ENCODE measurements at regions not wholly inside any gene's neighbourhood (a gene's known extent, or its start where the extent isn't known, plus 50 kb on each side); places are given as distances from the start of the nearest gene placed in this dataset.
"Not testable (repeated sequence)": the region's sequence is repeated elsewhere in the genome, so short reads cannot be mapped to it uniquely, and the experiment has no call there.

DNA sequence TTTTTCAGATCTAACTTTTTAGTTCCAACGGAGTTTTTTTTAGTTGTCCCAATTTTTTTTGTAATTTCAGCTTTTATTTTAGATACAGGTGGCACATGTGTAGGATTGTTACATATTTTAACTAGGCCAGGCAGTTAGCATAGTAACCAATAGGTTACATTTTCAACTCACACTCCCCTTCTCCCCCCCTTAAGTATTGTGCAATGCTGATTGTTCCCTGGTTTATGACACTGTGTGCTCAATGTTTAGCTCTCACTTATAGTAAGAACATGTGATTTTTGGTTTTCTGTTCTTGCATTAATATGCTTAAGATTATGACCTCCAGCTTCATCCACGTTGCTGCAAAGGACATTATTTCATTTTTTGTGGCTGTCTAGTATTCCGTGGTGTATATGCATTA, 503.2 kb downstream of the CDH9 start:
- DNase-seq = no peak

DNA sequence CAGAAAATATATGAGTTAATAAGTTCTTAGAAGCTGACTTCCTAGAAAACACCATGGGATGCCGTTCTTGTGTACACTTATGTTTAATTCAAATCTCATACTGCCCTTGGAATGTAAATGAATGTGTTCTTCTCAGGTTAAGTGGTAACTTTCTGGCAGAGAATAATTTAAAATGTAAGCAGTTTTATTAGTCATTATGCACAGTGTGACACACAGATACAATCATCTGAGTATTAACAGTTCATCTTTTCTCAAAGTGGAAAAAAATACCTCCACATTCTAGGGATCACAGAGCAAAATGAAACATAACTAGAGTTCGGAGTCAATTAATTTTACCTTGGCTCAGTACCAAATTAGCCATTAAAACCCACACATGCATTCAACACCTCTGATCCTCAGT, 508.1 kb downstream of the CDH9 start:
- no peak for DNase-seq

DNA sequence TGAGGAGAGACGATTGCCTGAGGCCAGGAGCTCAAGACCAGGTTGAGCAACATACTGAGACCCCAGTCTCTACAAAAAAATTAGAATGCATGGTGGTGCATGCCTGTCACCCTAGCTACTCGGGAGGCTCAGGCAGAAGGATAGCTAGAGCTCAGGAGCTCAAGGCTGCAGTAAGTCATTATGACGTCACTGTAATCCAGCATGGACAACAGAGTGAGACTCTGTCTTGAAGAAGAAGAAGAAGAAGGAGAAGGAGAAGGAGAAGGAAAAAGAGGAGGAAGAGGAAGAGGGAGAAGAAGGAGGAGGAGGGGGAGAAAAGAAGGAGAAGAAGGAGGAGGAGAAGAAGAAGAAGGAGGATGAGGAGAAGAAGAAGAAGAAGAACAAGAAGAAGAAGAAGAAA, 519.1 kb downstream of the CDH9 start:
- no peak for DNase-seq

DNA sequence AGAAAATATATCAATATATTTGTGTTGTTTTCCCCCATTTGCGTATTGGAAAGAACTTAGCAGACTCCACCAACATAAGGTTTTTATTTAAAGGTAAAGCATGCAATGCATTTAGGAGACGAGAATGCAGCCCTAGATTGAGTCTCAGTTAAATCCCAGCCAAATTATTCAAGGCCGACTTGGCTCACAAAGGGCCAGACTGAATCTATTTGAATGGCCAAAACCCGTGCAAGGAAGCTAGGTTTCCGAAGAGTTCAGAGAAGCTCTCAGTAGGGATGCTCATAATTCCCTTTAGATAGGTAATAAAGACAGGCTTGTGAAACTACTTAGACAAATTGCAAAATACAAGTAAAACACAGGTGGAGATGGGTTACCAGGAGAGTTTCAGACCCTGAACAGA, 520.3 kb downstream of the CDH9 start:
- no peak for DNase-seq

DNA sequence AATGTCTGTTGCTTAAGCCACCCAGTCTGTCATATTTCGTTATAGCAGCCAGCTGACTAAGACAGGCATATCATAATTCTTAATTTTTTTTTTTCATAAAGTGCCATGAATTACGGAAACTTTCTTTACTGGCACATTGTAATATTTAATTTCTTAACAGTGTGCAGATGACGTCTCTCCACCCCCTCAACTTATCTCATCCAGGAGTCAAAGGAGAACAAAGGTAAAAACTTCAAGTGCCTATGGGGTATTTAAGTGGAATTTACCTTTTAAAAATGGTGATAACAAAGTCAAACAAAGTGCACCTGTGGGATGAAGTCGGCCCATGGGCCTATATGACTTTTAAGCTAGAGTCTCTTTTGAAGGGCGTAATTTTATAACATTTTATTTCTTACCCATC, 539.4 kb downstream of the CDH9 start:
- no peak for DNase-seq

DNA sequence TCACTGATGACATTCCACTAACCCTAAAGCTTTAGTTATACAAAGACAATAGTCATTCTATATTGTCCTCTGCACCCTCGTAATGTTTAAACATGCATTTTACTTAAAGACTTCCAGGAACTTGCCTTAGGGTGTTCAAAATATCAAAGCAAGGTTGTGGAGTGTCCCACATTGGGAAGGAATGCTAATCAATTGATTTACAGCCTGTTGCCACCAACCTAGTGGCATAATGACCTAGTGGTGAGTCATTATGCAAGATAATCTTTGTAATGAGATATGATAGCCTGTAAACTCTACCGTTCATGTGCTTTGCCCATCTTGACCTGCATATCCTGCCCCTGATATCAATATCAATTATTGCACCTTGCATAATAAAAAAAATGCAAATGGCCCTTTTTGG, 542.9 kb downstream of the CDH9 start:
- DNase-seq = no peak

DNA sequence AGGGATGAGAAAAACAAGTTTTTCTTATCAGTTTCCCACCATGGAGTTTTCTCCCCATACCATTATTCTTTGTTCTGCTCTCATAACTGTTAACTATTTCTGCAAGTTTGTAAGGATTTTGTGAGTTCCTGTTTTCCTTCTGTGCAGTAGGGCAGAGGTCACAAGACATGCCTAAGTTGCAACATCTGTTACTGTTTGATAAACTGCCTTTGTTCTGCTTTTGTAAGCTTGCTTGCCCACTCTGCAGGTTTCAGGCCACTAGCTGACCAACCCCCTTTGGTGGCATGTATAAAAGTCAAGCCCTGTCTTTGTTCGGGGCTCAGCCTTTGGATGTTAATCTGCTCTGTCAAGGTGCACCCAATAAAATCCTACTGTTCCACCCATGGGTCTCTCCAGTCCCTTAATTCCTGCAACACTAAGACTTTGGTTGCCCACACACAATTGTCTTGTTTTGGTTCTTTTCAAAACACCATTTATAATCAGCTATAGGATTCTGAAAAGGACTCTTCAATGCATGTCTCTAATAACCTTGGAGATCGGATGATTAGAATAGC, 545.4 kb downstream of the CDH9 start:
- DNase-seq = no peak

DNA sequence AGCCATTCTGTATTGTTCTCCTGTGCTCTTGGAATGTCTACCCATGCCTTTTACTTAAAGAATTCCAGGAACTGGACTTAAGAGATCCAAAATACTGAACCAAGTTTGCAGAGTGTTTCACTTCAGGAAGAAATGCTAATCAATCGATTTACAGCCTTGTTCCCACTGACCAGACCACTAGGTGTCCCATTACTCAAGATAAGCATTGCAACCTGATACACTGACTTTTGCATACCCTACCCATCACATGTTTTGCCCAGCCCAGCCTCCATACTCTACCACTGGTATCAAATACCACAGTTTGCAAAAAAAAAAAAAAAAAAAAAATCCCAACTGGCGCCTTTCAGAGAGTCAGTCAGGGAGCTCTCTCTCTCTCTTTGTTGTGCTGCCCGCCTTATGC, 550.8 kb downstream of the CDH9 start:
- DNase-seq = no peak

DNA sequence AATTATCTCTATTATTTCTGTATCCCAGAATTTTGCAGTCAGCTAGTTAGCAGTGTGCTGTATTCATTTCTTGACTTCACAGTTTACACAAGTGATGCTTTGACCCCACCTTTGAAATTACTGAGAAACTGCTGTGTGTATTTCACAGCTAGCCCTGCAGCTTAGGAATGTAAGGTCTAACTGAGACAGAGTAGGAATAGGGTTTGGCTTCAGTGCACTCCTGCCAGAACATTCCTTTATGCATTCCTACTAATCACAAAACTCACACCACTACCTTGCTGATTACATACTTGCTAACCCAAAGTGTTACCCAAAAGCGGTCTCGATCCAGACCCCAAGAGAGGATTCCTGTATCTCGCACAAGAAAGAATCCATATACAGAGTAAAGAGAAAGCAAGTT, 551.8 kb downstream of the CDH9 start:
- DNase-seq = no peak

DNA sequence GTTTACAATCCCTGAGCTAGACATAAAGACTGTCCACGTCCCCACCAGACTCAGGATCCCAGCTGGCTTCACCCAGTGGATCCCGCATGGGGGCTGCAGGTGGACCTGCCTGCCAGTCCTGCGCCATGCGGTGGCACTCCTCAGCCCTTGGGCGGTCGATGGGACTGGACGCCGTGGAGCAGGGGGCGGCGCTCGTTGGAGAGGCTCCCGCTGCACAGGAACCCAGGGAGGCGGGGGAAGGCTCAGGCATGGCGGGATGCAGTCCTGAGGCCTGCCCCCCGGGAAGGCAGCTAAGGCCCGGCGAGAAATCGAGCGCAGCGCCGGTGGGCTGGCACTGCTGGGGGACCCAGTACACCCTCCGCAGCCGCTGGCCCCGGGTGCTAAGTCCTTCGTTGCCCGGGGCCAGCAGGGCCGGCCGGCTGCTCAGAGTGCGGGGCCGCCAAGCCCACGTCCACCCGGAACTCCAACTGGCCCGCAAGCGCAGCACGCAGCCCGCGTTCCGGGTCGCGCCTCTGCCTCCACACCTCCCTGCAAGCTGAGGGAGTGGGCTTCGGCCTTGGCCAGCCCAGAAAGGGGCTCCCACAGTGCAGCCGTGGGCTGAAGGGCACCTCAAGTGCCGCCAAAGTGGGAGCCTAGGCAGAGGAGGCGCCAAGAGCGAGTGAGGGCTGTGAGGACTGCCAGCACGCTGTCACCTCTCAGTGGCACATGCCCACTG, 553.1 kb downstream of the CDH9 start:
- not testable (repeated sequence) for DNase-seq

DNA sequence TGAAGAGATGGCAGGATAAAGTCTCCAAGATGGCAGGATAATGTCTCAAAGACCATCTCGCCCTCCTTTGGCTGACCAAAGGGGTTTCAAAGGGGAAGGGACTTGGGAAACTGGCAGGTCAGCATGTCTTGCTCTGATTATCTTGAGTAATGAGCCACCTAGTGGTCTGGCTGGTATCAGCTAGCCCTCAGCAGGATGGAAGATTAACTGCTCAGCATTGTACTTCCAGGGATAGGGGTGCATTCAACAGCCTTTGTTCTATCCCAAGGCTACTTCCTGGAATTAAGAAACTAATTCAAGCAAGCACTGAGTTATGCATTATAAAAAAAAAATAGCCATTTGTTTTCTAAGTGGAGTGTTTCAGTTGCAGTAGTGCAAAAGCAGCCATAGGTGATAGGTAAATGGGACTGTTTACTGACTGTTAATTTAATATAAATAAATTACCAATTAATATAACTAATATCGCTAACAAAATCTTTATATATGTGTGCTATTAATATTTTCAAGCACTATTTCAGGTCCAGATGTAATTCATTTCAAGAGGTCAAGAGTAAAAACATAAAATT, 555.5 kb downstream of the CDH9 start:
- DNase-seq = no peak

DNA sequence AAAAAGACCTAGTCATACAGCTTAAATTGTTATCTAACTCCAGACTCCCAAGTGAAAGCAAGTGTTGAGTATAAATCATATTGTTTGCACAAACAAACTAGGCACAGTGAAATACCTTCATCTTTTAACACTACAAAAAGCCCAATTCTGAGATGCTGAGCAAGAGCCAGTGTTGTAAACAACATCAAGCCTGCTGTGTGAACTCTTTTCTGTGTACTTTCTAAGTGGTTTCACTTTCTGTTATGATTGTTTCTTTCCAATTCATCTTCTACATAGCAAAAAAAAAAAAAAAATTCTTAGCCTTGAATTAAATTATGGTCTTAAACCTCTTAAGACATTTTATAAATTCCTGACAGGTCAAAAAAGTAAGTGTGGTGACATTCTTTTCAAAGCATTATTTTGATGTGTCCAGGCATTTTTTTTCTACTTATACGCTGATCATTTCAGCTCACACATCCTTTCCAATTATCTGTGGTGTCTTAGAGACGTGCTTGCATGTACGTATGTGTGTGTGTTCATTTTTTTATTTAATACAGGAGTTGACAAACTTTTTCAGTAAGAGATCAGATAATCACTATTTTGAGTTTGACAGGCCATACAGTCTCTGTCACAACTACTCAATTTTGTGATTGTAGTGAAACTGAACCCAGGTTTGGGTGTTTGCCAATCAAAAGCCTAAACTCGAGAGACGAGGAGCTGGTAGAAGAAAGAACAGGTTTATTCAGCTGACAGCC, 556.1 kb downstream of the CDH9 start:
- DNase-seq = no peak

DNA sequence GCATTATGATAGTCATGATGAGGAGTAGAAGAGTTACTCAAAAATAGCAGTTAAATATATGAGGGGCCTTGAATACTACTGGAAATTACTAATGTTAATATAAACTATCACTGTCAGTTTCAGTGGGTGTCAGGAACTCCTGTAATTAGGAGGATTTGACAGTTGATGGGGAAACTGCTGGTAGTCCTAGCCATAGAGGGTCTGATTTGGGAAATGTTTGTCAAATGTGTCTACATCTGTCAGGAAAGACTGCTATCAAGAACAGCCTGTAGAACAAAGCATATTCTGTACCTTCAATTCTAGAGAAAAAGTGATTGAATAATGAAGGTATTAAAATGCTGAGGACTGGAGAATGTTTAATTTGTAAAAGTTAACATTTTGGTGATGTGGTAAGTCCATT, 567.9 kb downstream of the CDH9 start:
- no peak for DNase-seq

DNA sequence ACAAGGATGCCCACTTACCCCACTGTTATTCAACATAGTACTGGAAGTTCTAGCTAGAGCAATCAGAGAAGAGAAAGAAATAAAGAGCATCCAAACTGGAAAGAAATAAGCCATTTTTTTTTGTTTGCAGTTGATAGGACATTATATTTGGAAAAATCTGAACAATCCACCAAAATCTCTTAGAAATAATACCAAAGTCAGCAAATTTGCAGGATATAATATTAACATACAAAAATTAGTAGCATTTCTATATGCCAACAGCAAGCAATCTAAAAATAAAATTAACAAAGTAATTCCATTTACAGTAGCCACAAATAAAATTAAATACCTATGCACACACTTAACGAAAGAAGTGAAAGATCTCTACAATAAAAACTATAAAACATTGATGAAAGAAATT, 599.3 kb downstream of the CDH9 start:
- DNase-seq = no peak

DNA sequence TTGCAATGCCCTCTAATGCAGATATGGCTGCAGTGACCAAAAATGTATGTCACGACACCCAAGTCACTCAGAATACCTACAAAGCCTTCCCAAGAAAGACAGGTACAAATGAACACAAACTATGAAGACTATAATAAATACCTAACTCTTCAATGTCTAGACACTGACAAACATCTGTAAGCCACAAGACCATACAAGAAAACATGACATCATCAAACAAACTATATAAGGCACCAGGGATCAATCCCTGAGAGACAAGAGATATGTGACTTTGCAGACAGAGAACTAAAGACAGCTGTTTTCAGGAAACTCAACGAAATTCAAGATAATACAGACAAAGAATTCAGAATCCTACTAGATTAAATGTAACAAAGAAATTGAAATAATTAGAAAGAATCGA, 603.7 kb downstream of the CDH9 start:
- no peak for DNase-seq

DNA sequence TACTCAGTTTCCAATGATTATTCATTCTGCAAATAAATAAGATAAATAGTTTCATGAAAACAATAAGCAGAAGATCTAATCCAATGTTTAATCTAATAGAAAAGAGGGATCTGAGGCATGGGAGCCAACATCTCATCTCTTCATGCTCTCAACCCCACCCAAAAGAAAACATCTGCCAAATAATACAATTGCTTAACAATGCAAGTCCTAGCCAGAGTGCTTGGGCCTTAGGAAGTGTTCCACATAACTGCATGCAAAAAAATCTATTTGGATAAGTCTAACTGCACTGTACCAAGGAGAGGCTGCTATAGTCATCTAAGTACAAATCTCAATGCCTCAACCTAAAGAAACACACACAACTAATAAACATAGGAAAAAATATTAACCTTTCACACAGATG, 606.0 kb downstream of the CDH9 start:
- no peak for DNase-seq

DNA sequence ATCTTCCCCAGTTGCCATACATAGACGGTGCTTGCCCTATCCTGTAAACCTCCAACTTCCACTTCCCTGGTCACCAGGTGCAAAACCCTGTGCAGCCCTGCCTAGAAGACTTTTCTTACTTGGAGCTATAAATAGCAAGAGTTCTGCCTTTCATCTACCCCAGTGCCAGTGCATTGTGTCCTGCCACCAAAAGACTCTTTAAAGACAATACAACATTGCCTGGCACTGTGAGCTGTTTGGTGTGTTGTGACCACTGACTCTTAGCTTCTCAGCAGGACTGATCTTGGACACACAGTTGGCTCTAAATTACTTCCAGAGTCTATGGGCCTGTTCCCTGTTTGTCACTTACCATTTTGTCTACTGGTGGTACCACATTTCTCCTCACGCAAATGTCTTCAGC, 608.1 kb downstream of the CDH9 start:
- DNase-seq = no peak

DNA sequence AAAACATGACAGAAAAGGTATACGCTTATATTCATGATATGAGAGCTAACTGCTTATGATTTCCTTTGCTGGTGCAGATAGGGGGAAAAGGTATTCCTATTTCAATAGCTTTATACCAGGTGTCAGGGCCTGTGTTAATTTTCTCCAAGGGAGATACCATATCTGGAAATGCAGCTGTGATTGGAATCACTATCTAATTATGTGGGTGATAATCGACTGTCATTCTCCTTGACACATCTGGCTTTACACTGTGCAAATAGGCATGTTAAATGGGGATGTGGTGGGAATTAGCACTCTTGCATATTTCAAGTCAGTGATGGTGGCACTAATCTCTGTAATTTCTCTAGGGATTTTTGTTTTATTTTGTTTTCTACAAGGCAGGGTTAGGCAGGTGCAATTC, 611.1 kb downstream of the CDH9 start:
- no peak for DNase-seq

DNA sequence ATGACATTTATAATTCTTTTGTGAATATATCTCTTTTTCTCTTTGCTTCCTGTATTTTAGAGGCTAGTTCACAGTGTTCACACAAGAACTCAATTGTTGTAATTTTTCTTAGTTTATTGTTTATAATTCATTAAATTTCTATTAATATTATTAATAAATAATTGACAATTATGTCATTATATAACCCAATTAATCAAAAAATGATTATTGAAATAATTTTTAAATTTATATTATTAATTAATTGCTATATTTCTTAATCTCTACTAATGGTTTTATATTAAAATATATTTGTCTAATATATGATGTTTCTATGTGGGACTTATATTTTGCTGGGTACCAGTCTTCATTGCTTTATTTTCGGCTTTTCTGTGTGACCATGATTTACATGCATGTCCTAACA, 618.4 kb downstream of the CDH9 start:
- DNase-seq = no peak

DNA sequence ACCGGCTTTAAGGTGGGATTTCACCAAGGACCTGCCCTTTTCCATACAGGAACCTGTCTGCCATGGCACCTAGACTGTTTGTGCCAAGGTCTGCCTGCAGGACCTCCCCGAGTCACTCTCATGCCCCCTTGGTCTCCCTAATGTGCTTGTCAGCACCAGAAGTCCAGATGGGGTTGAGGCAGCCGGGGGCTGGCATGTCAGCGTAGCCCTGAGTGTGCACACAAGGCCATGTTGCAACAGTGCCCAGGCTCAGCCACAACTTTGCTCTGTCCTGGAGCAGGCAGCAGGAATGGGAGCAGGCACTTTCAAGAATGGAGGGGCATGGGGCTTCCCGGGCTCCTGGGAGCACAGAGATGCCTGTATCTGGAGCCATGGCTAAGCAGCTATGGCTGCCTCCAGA, 621.5 kb downstream of the CDH9 start:
- no peak for DNase-seq

DNA sequence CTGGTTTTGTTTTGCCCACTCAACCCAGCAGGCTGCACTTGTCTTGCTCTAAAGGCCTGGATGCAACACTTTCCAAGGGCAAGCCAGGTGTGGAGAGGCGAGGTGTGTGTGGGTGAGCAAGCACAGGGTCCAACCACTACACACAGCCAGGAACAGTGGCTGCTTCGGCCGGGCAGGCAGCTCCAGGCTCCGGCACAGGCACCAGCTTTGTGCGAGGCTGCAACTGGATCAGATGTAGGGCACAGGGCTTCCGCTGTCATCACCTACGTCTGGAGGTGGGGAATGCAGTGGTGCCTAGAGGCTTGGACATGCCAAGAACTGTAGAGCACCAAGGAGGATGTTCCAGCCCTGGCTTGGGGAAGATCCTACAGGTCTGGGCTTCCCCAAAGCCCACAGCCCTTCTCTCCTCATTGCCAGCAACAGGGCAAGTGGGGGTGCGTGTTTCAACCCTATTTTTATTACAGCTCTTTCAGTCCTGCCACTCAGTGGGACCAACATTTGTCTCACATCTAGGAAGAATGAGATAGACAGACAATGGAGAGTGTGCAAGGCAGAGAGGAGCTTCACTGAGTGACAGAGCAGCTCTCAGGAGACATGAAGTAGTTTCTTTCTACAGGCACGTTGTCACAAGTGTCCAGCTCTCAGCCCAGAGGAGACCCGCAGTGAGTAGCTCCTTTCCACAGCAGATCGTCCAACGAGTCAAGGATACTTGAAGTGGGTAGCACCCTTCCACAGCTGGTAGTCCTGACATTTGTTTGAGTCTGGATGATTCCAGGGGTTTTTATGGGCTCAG, 622.2 kb downstream of the CDH9 start:
- DNase-seq = no peak

DNA sequence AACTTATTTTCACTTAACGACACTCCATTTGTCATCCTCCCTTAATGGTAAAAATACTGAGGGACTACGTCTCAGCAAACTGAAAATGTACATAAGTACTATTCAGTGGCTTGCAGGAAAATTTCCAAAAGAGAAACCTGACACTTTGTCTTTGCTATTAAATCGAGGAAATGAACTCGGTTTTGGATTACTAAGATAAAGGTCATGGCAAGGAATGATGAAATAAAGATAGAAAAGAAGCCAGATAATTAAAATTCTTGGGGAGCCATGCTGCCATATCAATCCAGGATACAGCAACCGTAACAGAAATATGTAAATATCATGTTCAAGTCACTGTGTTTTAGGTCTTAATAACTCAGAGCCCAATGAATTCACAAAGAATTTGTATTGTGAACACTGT, 647.8 kb downstream of the CDH9 start:
- DNase-seq = no peak

DNA sequence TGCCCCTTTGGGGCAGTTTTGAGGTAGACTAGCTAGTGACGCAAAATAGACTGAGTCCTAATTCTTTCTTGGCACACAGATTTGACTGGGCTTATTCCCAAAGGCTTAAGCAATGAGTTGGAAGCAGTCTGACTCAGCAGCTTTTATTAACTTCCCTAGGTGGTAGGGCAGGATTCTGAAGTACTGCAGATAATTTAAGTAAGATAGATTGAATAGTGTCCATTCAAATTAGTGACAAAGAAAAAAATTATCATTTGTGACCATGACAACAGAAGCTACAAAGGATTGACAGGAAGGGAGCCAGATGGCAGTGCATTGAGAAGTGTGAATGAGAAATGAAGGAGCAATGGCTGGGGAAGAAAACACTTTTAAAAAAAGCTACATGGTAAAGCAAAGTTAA, 649.4 kb downstream of the CDH9 start:
- no peak for DNase-seq
